Heart right ventricle (tissue), 16 donors: ENCODE measurements at regions not wholly inside any gene's neighbourhood (a gene's known extent, or its start where the extent isn't known, plus 50 kb on each side); places are given as distances from the start of the nearest gene placed in this dataset.

ENCODE experiments used
- ATAC-seq, 8 donors: fragments of 200-7000 bp; cut with Tn5 transposase; one replicate each; pipeline ENCODE4 v1.9.1; 2020; ENCODE audit warnings: mild to moderate bottlenecking in 8 of 8, moderate library complexity in 8 of 8, moderate number of reproducible peaks in 1 of 8
- DNase-seq, 2 donors: peaks; one replicate each; pipeline ENCODE4 v3.0.0-alpha.2; 2020
- H3K27ac ChIP-seq, 10 donors: fragments of 200-600 bp; sonication (generic) in 2 of 10; one replicate each; pipeline versions ENCODE4 v1.5.0 to v1.8.0; 2020 to 2022; ENCODE audit warnings: mild to moderate bottlenecking in 3 of 10
- H3K27me3 ChIP-seq, 7 donors: fragments of 200-600 bp; one replicate each; pipeline ENCODE4 v1.8.0; 2021 to 2022; ENCODE audit warnings: mild to moderate bottlenecking in 2 of 7
- H3K36me3 ChIP-seq, 9 donors: fragments of 200-600 bp; sonication (generic) in 1 of 9; one replicate each; pipeline versions ENCODE4 v1.5.0 to v1.8.0; 2020 to 2022; ENCODE audit warnings: mild to moderate bottlenecking in 2 of 9
- H3K4me1 ChIP-seq, 9 donors: fragments of 200-600 bp; sonication (generic) in 1 of 9; one replicate each; pipeline versions ENCODE4 v1.5.0 to v1.8.0; 2020 to 2022; ENCODE audit warnings: mild to moderate bottlenecking in 4 of 9
- H3K4me3 ChIP-seq, 10 donors: fragments of 200-600 bp; sonication (generic) in 2 of 10; one replicate each; pipeline versions ENCODE4 v1.5.0 to v1.8.0; 2020 to 2022; ENCODE audit warnings: mild to moderate bottlenecking in 7 of 10, moderate library complexity in 2 of 10
- H3K9me3 ChIP-seq, 11 donors: fragments of 200-600 bp in 10 of 11; sonication (generic) in 2 of 11; one replicate each; pipeline versions ENCODE4 v1.5.0 to v1.8.0; 2013 to 2022; ENCODE audit warnings: mild to moderate bottlenecking in 2 of 11, control low read depth in 1 of 11, moderate library complexity in 1 of 11
- WGBS, 2 donors: extraction: QIAGEN DNeasy Blood & Tissue Kit; methylation state at CpG; one replicate each; pipeline ENCODE4 v1.1.7; 2013; ENCODE audit warnings: inconsistent platforms in 1 of 2; 5-methylcytosine and 5-hydroxymethylcytosine counted together
- intact Hi-C, 10 donors: fragments of 100-400 bp; cut with DNase I; formaldehyde crosslinking; loops; one replicate each; pipeline versions ENCODE4 v1.11.1 to v1.14.2; 2022
- TF ChIP-seq, protein P1 (sequence below), 9 donors: fragments of 200-600 bp; sonication (generic) in 2 of 9; IDR thresholded peaks; one replicate each; pipeline versions ENCODE4 v1.5.0 to v1.8.0; 2021 to 2022; ENCODE audit warnings: antibody characterized with exemption in 9 of 9, mild to moderate bottlenecking in 5 of 9, moderate library complexity in 1 of 9
- donor health status: Arrhythmogenic right ventricular cardiomyopathy.
- donor health status: ischemic (EF 13 %, LVEDD 7.1; RV severe dilation, severe dysfunction).
- donor health status: healthy with polysubstance abuse.
- donor health status: DM: no; HTN: yes; CAD: no.
- donor health status: DM: no; HTN: no; CAD: no.
- donor health status: ischemic (EF 25% LVEDD 6.9; RV normal size, moderate dysfunction).
- donor health status: ischemic (EF 25% LVEDD 5.7; RV mildly dilated, moderate dysfunction).
- donor health status: healthy.
- donor health status: DM: yes; HTN: yes; CAD: no.
- donor health status: Ischemic cardiomyopathy.
- donor health status: ischemic (EF 35%, LVEDD 5.7; RV mildly dilated, moderate dysfunction).
- donor health status: nonischemic (EF 11% LVEDD 7.7; RV severe dilation, severe dysfunction).
- donor health status: DM: yes; HTN: yes; CAD: no.
- donor health status: PGD.
- donor health status: ischemic (EF 29% LVEDD 5.4; RV normal size, mild dysfunction).
- donor health status: nonischemic (EF 23%, LVEDD 6.1; RV moderate dilation, normal function).

DNA sequence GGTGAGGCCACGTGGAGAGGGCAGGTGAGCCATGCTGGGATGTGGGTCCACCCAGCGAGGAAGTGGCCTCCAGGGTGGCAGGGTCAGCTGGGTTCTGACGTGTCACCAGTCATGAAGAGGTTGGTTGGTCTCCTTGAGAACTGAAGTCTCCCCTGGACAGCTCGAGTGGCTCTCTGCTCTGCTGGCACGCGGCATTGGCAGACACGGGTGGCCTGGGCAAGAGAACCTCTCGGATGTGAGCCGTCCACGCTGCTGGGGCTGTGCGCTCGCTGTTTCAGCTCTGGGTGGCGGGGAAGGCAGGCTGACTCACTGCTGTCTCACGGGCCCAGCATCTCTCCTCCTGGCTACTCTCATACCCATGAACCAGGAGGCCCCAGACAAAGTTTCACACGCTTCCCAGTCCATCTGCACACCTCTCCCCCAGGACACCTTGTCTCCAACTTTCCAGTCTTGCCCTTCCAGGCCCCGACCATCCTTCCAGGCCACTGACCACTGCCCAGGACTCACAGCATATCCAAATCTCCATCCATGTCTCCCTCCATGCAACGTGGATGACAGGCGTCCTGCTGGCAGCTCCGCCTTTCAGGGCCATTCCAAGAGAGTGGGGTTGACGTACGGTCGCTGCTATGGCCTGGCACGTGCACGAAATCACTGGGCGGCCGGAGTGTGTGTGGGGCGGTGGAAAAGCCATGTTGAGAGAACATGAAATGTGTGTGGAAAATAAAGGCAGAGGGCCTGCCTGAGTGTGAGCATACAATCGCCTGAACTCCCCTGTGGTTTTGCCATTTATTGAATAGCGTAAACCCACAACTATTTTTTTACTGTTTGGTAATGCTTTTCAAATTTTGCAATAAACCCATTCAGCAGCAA is 145.0 kb upstream of the COL5A1 start:
- intact Hi-C loops: loop anchor here in 1 of 10 donors (10.0 kb wide), 1 partner anchor 48 kb away; no protein-coding TSS in a partner anchor
- WGBS, 2 donors: 87 to 88% methylated on average over 29 of the region's 29 CpGs

DNA sequence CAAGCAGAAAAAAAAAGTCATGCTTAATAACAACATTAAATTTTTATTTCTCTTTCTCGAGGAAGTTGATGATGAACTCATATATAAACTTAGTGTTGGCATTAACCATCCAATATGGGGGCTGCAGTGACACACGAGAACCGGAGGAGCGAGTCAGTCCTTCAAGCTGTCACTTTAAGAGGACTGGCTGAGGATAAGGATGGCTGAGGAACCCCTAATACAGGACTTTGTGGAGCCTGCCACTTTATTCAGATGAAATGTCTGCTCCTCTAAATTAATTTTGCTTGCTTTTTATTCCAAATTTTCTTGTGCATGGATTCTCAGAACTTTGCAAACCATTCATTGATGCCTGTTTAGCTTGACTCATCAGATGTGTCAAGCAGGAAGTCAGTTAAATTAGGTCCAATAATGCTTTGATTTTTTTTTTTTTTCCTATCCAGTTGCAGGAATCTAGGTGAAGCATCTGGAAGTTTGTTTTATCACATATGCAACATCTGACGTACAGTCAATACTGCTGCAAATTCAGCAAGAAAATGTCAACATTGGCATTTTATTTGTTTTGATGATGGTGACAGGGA is 144.2 kb upstream of the COL5A1 start:
- Histone ChIP-seq H3K4me3 (no peak overlapping the region), H3K4me1 (peaks cover 0 to 16% (median 0%) of the 10 kb centered on the region in 9 donors), H3K27ac (no peak overlapping the region), H3K36me3 (no peaks in the 10 kb centered on the region), H3K9me3 (no peaks in the 10 kb centered on the region), H3K27me3 (peaks cover 0 to 63% (median 36%) of the 10 kb centered on the region in 7 donors)
- TF ChIP-seq, protein P1, sequence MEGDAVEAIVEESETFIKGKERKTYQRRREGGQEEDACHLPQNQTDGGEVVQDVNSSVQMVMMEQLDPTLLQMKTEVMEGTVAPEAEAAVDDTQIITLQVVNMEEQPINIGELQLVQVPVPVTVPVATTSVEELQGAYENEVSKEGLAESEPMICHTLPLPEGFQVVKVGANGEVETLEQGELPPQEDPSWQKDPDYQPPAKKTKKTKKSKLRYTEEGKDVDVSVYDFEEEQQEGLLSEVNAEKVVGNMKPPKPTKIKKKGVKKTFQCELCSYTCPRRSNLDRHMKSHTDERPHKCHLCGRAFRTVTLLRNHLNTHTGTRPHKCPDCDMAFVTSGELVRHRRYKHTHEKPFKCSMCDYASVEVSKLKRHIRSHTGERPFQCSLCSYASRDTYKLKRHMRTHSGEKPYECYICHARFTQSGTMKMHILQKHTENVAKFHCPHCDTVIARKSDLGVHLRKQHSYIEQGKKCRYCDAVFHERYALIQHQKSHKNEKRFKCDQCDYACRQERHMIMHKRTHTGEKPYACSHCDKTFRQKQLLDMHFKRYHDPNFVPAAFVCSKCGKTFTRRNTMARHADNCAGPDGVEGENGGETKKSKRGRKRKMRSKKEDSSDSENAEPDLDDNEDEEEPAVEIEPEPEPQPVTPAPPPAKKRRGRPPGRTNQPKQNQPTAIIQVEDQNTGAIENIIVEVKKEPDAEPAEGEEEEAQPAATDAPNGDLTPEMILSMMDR (IDR thresholded peaks at IDR 0.05): no peak
- ATAC-seq (no peak), DNase-seq (no peak)
- WGBS, 2 donors: 64 to 65% methylated on average over 5 of the region's 5 CpGs
- intact Hi-C loops: loop anchor here in 1 of 10 donors (10.0 kb wide), 1 partner anchor 47 kb away; no protein-coding TSS in a partner anchor

More for the DNA sequence above, 145.0 kb upstream of the COL5A1 start:
- Histone ChIP-seq H3K27ac (peak overlapping the region in 1 of 10 donors; percentile 14), H3K4me1 (peaks cover 0 to 19% (median 4%) of the 10 kb centered on the region in 9 donors), H3K36me3 (no peaks in the 10 kb centered on the region), H3K27me3 (peaks cover 0 to 55% (median 29%) of the 10 kb centered on the region in 7 donors), H3K9me3 (no peaks in the 10 kb centered on the region), H3K4me3 (no peak overlapping the region)
- ATAC-seq (no peak), DNase-seq (no peak)
- TF ChIP-seq, protein P1 (IDR thresholded peaks at IDR 0.05): no peak

DNA sequence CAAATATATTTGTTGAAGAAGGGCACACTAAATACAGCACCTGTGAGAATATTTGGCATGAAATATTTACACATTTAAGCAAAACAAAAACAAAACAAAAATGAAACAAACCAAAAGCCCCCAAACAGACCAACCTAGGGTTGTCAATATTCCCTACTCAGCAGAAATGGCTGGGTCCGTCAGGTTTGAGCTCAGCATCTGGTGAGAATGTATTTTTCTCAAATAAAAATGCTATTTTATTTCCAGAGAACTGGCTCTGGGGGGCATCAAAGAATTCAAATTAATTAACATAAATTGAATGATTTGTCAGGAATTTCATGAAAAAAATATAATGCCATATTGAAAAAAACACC is 142.8 kb upstream of the COL5A1 start:
- 97 to 100% methylated on average over 1 of the region's 1 CpG for WGBS, 2 donors
- intact Hi-C loops: loop anchor here in 1 of 10 donors (10.0 kb wide), 1 partner anchor 46 kb away; no protein-coding TSS in a partner anchor
- Histone ChIP-seq H3K36me3 (no peaks in the 10 kb centered on the region), H3K4me3 (no peak overlapping the region), H3K4me1 (peaks cover 0 to 15% (median 8%) of the 10 kb centered on the region in 9 donors), H3K27ac (no peak overlapping the region), H3K9me3 (no peaks in the 10 kb centered on the region), H3K27me3 (peaks cover 0 to 62% (median 39%) of the 10 kb centered on the region in 7 donors)
- ATAC-seq (no peak), DNase-seq (no peak)
- TF ChIP-seq, protein P1 (IDR thresholded peaks at IDR 0.05): no peak

DNA sequence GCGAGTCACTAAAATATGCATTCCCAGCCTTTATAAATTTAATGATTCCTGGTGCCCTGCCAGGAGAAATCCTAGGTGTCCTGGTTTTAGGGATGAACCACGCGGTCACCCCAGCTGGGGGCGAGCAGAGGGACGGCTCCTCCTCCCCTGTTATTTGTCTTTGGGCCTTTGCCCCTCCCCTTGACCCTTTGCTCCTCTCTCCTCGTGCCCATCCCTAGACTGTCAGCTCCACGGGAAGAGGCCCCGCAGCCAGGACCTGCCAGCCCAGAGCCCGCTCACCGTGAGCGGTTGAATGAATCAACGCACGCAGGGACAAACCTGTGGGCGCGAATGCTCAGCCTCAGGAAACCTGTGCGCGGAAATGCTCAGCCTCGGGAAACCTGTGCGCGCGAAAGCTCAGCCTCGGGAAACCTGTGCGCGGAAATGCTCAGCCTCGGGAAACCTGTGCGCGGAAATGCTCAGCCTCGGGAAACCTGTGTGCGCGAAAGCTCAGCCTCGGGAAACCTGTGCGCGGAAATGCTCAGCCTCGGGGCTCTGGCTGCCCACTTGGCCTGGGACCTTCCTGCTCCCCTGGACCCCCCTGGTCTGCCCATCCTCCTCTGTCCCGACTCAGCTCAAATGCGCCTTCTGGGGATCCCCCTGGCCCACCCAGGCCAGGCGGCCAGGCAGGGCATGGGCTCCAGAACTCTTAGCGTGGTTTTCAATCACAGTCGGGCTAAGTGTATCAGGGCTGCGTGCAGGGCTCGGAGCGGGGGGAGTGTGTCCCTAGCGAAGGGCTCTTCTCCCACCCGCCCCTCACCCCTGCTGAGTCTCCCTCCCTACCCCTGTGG is 140.5 kb upstream of the COL5A1 start:
- no peak for DNase-seq
- no peak for ATAC-seq
- H3K4me1 ChIP-seq: peaks cover 0 to 15% (median 8%) of the 10 kb centered on the region in 9 donors
- H3K36me3 ChIP-seq: no peaks in the 10 kb centered on the region
- intact Hi-C loops: no loop called here
- 16 to 17% methylated on average over 44 of the region's 44 CpGs for whole genome bisulfite sequencing, 2 donors
- H3K4me3 ChIP-seq: no peak overlapping the region
- H3K27ac ChIP-seq: no peak overlapping the region
- TF ChIP-seq, protein P1 (IDR thresholded peaks at IDR 0.05): no peak
- H3K9me3 ChIP-seq: no peaks in the 10 kb centered on the region
- peaks cover 0 to 49% (median 31%) of the 10 kb centered on the region in 7 donors for H3K27me3 ChIP-seq
